Effector memory CD8-positive, alpha-beta T cell (primary cell): ENCODE measurements at regions not wholly inside any gene's neighbourhood (a gene's known extent, or its start where the extent isn't known, plus 50 kb on each side); places are given as distances from the start of the nearest gene placed in this dataset.

Experiments used
- ATAC-seq: fragments of 150-1000 bp; cut with Tn5 transposase; replicated peaks from 2 replicates; pipeline ENCODE4 v1.10.0; 2021; ENCODE audit warnings: mild to moderate bottlenecking, moderate library complexity
- DNase-seq, 3 experiments: peaks; one replicate each; pipeline ENCODE4 v3.0.0; 2021
- H3K27ac Mint-ChIP-seq, 2 donors: one replicate each; pipeline ENCODE4 v1.8.0; 2022; ENCODE audit warnings: mild to moderate bottlenecking in 2 of 2, mixed read lengths in 2 of 2, moderate library complexity in 2 of 2
- H3K27me3 Mint-ChIP-seq, 2 donors: one replicate each; pipeline ENCODE4 v1.8.0; 2022; ENCODE audit warnings: mixed read lengths in 2 of 2
- H3K36me3 Mint-ChIP-seq: one replicate; pipeline ENCODE4 v1.8.0; 2022; ENCODE audit warnings: mild to moderate bottlenecking, moderate library complexity, mixed read lengths; ENCODE audit not compliant: insufficient read depth
- H3K4me1 Mint-ChIP-seq, 2 donors: one replicate each; pipeline ENCODE4 v1.8.0; 2022; ENCODE audit warnings: low read depth in 2 of 2, mixed read lengths in 2 of 2
- H3K4me3 Mint-ChIP-seq, 2 donors: one replicate each; pipeline ENCODE4 v1.8.0; 2022; ENCODE audit warnings: mild to moderate bottlenecking in 2 of 2, mixed read lengths in 2 of 2, moderate library complexity in 2 of 2
- H3K9me3 Mint-ChIP-seq, 2 donors: one replicate each; pipeline ENCODE4 v1.8.0; 2022; ENCODE audit warnings: mixed read lengths in 2 of 2

DNA sequence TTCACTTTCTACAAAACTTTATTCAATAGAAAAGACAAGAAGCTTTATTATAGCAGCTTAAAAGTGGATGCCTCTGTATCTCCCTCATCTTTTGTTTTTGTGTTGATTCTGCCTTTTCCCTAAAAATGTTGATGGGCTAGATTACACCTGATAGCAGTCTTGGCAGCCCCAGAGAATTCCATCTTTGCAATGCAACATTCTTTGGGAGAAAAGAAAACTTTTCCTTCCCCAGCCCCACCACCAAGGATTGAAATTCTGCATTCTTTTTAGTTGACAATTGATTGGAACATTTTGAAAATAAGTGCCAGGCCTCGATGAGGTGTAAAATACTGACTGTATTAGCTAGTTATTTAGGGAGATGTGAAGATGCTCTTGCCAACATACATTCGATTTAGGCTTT lies 306.8 kb upstream of the G2E3 start:
- peaks cover 2 to 6% of the 10 kb centered on the region in 2 donors for H3K9me3 Mint-ChIP-seq
- no peak for ATAC-seq
- no peak overlapping the region for H3K4me3 Mint-ChIP-seq
- H3K36me3 Mint-ChIP-seq, result no peaks in the 10 kb centered on the region
- no peaks in the 10 kb centered on the region for H3K4me1 Mint-ChIP-seq
- no peak overlapping the region for H3K27ac Mint-ChIP-seq
- DNase-seq, result no peak
- H3K27me3 Mint-ChIP-seq, result no peaks in the 10 kb centered on the region

GRCh38 chr14:30252783-30253674 lies 305.9 kb upstream of the G2E3 start:
- Mint-ChIP-seq H3K27me3 (no peaks in the 10 kb centered on the region), H3K27ac (no peak overlapping the region), H3K9me3 (peaks cover 2 to 15% of the 10 kb centered on the region in 2 donors), H3K4me3 (no peak overlapping the region), H3K4me1 (no peaks in the 10 kb centered on the region), H3K36me3 (no peaks in the 10 kb centered on the region)
- DNase-seq (no peak), ATAC-seq (no peak)

- no peaks in the 10 kb centered on the region for H3K36me3 Mint-ChIP-seq
These were observed 302.3 kb upstream of the G2E3 start for GRCh38 chr14:30256627-30257026.

GRCh38 chr14:30257946-30258661 lies 300.9 kb upstream of the G2E3 start:
- Mint-ChIP-seq H3K4me3 (no peak overlapping the region), H3K4me1 (no peaks in the 10 kb centered on the region), H3K27me3 (no peaks in the 10 kb centered on the region), H3K9me3 (peaks cover 2 to 16% of the 10 kb centered on the region in 2 donors), H3K27ac (no peak overlapping the region), H3K36me3 (no peaks in the 10 kb centered on the region)
- no peak for ATAC-seq
- no peak for DNase-seq

More at GRCh38 chr14:30256627-30257026, 302.3 kb upstream of the G2E3 start:
- H3K27me3 Mint-ChIP-seq, result no peaks in the 10 kb centered on the region
- H3K9me3 Mint-ChIP-seq, result peaks cover 2 to 16% of the 10 kb centered on the region in 2 donors
- no peak overlapping the region for H3K4me3 Mint-ChIP-seq
- DNase-seq (no peak), ATAC-seq (no peak)
- H3K27ac Mint-ChIP-seq, result no peak overlapping the region
- H3K4me1 Mint-ChIP-seq, result no peaks in the 10 kb centered on the region

- Mint-ChIP-seq H3K27ac (no peak overlapping the region), H3K27me3 (no peaks in the 10 kb centered on the region), H3K4me1 (no peaks in the 10 kb centered on the region), H3K36me3 (no peaks in the 10 kb centered on the region), H3K4me3 (no peak overlapping the region), H3K9me3 (peaks cover 0 to 11% of the 10 kb centered on the region in 2 donors)
- ATAC-seq, result no peak
- DNase-seq, result no peak
These were observed 297.9 kb upstream of the G2E3 start for GRCh38 chr14:30260833-30261607.

DNA sequence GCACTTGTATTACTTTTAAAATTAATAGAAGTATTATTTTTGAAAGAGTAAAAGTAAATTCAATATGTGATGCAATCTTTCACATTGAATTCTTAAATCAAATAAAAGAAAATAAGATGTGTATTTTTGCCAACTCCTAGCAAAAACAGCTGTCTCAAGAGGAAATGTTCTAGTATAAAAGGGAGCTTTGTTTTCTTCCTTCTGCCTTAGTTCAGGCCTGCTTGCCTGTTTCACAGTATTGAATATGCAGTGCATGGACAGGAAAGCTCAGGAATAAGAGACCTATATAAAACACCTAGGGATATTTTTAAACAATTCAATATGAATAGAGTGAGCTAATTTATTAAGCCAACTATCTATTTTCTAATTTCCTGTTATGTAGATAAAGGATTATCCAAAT lies 294.8 kb upstream of the G2E3 start:
- Mint-ChIP-seq H3K27me3 (no peaks in the 10 kb centered on the region), H3K4me3 (no peak overlapping the region), H3K9me3 (no peaks in the 10 kb centered on the region), H3K36me3 (no peaks in the 10 kb centered on the region), H3K27ac (no peak overlapping the region), H3K4me1 (no peaks in the 10 kb centered on the region)
- DNase-seq (no peak), ATAC-seq (no peak)

DNA sequence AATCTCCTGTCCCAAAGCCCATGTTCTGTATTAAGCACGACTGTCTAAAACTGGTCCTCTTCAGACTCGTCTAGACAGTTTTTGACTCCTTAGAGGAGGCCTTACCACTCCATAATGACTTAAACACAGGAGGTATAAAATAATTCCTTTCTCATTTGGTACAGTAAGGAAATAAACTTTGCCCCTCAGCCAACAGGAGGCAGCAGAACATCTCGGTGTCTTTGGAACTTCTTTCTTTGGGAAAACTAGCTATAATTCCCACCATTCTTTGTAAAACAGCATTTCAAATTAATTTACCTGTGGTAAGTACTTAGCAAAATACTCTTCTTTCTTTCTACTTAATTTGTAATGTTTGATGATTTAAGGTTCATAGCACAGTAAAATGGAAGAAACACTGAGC lies 292.7 kb upstream of the G2E3 start:
- H3K9me3 Mint-ChIP-seq, result peaks cover 0 to 8% of the 10 kb centered on the region in 2 donors
- ATAC-seq (no peak), DNase-seq (no peak)
- no peak overlapping the region for H3K4me3 Mint-ChIP-seq
- H3K4me1 Mint-ChIP-seq, result peaks cover 0 to 3% of the 10 kb centered on the region in 2 donors
- H3K36me3 Mint-ChIP-seq, result no peaks in the 10 kb centered on the region
- no peaks in the 10 kb centered on the region for H3K27me3 Mint-ChIP-seq
- no peak overlapping the region for H3K27ac Mint-ChIP-seq

DNA sequence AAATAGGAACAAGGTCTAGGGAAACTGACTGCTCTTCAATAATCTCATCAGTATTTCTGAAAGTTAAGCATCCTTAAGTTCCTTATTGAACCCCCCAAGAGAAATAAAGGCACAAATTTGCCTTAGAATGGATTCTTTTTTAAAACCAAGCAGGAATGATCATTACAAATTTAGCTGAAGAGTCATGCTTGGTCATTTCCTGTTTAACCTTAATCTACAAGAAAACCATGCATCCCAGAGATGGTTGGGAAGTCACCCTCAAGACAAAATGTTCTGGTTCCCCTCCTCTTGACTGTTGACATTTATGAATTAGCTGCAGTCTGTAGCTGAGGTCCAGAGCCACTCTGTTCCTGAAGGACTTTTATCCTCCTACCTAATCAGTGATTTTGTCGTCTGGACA lies 291.8 kb upstream of the G2E3 start:
- H3K4me1 Mint-ChIP-seq, result peaks cover 0 to 3% of the 10 kb centered on the region in 2 donors
- DNase-seq, result no peak
- no peaks in the 10 kb centered on the region for H3K27me3 Mint-ChIP-seq
- no peak for ATAC-seq
- no peaks in the 10 kb centered on the region for H3K36me3 Mint-ChIP-seq
- H3K9me3 Mint-ChIP-seq, result peaks cover 0 to 8% of the 10 kb centered on the region in 2 donors
- H3K27ac Mint-ChIP-seq, result no peak overlapping the region
- H3K4me3 Mint-ChIP-seq, result no peak overlapping the region

GRCh38 chr14:30270200-30271161 lies 288.5 kb upstream of the G2E3 start:
- DNase-seq (peak in 2 of 3 experiments; percentile 1 to 4), ATAC-seq (no peak)
- Mint-ChIP-seq H3K9me3 (peaks cover 0 to 8% of the 10 kb centered on the region in 2 donors), H3K36me3 (no peaks in the 10 kb centered on the region), H3K27ac (no peak overlapping the region), H3K27me3 (no peaks in the 10 kb centered on the region), H3K4me1 (peaks cover 0 to 3% of the 10 kb centered on the region in 2 donors), H3K4me3 (no peak overlapping the region)

- Mint-ChIP-seq H3K4me3 (no peak overlapping the region), H3K4me1 (peaks cover 0 to 3% of the 10 kb centered on the region in 2 donors), H3K27me3 (no peaks in the 10 kb centered on the region), H3K9me3 (peaks cover 2 to 18% of the 10 kb centered on the region in 2 donors), H3K27ac (no peak overlapping the region), H3K36me3 (no peaks in the 10 kb centered on the region)
- DNase-seq (no peak), ATAC-seq (no peak)
These were observed 287.1 kb upstream of the G2E3 start for GRCh38 chr14:30271811-30272323.

DNA sequence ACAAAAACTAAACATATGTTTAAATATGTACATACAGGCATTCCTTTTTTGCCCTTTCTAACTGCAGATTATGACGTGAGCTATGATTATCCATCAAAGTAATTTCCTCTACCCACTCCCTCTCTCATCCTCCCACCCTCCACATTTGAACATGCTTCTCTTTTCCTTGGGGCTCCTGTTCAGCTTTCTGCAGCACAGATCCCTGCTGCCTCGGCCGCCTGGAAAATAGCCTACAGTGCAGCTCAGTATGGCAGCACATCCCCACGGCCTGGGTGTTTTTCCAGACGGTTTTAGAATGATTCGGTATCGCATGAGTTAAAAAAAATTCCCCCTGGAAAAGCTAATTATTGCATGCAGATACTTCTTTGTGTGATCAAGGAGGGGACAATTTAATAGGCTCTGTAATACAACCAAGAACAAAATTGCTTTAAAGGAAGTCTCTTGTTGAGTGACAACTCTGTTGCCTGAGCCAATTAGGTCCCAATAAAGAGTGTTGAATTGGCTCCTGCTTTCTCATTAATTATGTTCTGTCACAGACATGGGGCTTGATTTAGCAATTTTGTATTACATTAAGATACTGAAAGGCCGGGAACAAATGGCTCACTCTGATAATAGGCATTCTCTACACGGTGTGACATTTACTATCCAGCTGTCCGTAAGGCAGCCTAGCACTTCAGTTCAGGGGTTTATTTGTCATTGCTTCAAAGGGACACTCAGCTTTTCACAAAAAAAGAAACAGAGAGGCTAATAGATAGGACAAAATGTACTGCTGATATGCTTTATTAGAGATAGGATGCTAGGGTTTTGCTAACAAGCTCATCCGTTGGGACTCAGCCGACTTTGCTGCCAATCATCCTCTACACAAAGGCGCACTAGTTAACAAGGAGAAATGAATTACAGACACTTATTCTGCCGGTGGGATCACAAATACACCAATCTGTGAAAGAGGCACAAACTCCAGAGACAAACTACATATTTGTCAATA lies 285.8 kb upstream of the G2E3 start:
- no peak overlapping the region for H3K27ac Mint-ChIP-seq
- DNase-seq, result no peak

More for the DNA sequence above, 285.8 kb upstream of the G2E3 start:
- ATAC-seq, result no peak
- H3K4me1 Mint-ChIP-seq, result peaks cover 0 to 3% of the 10 kb centered on the region in 2 donors
- H3K36me3 Mint-ChIP-seq, result no peaks in the 10 kb centered on the region
- no peak overlapping the region for H3K4me3 Mint-ChIP-seq
- H3K27me3 Mint-ChIP-seq, result no peaks in the 10 kb centered on the region
- H3K9me3 Mint-ChIP-seq, result peaks cover 2 to 18% of the 10 kb centered on the region in 2 donors
